GM21529 (cell line): ENCODE measurements at regions not wholly inside any gene's neighbourhood (a gene's known extent, or its start where the extent isn't known, plus 50 kb on each side); places are given as distances from the start of the nearest gene placed in this dataset.

Experiments
- ATAC-seq: cut with Tn5 transposase; IDR thresholded peaks from one replicate; pipeline ENCODE4 v1.9.1; 2021; ENCODE audit not compliant: unreplicated experiment

GRCh38 chr4:180058691-180059215, 2184.4 kb upstream of the TENM3 start:
- ATAC-seq = no peak

DNA sequence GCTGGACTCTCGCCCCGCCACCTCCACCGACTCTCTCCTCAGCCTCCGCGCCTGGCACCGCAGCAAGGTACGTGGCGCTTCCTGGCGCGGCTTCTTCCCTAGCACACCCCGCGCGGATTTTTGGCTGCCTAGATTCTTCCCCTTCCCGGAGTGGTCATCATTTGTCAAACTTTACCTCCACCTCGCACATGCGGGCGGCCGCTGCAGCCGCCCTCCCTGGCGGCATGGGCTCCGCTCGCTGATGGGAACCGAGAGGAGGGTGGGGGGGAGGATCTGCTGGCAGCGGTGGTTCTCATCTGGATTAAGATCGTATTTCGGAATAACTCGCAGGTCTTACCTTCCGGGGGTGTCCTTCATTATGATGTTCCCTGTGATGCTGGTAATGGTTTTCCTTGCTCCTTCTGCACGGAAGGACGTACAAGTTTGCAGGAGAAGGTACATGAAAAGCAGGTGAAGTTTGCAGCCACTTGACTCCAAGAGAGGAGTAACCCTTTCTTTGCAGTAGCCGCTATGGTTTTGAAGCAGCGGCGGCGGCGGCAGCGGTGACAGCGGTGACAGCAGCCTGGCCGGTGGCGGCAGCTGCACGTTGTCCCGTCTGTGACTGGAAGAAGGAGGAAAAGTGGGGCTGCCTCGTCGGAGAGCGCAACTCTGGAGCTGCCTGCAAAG, 2183.9 kb upstream of the TENM3 start:
- no peak for ATAC-seq

DNA sequence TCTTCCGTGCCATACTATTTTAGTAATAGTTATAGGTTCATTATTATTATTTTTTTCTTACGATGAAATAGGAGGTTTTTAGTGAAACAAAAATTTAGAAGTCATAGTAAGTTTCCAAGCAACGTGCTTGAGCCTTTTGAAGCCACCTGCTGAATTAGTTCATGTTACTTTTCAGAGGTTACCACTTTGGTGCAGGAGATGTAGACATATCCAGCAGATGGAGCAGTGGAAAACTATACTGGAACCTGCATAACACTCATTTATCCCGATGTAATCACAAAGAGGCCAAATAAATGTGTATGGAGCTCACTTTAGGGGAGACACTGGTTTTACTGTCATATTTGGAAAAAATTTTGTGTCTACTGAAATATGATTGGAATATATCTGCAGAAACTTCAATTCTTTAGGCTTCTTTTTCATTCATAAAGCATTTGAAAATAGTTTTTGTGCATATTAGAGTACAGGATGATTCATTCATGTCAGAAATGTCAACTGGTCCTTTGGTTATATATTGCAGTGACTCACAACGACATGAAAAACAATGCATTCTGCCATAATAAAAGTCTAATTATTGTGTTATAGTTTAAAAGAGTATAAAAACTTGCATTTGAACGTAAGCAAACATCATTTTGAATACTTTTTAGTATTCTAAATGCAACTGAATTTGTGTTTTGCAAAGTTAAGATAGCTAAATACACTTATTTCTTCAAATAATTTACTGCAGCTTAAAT, 2182.9 kb upstream of the TENM3 start:
- no peak for ATAC-seq

DNA sequence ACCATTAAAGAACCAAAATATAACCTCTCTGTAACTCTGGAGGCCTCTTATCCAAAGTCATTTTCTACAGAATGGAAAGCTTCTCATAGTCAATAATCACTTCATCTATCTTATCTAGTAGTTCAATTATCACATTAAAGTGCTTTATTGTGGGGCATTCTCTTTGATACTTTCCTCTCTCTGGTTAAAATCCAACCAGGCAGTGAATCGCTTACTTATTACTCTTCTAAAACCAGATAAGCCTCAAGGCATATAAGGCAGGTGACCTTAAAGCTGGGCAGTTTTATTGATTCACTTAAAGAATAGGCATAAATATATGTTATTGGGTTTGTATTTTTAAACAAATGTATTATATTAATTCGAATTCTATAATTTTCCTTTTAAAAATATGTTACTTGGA, 2162.1 kb upstream of the TENM3 start:
- no peak for ATAC-seq

DNA sequence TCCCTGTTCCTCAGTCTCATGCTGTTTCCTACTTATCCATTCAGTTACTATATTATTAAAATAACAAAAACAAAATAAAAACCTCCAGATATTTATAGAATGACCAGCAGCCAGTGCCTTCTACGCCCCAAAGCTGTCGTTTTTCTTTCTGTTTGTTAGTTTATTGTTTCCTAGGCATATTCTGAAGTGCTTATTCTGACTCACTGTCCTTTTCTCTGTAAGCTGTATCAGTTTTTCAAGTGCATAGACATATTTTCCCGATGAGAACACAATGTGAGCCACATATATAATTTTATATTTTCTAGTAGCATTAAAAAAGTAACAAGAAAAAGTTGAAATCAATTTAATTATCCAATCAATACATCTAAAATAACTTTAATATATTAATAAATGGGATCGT, 2158.6 kb upstream of the TENM3 start:
- ATAC-seq = no peak

DNA sequence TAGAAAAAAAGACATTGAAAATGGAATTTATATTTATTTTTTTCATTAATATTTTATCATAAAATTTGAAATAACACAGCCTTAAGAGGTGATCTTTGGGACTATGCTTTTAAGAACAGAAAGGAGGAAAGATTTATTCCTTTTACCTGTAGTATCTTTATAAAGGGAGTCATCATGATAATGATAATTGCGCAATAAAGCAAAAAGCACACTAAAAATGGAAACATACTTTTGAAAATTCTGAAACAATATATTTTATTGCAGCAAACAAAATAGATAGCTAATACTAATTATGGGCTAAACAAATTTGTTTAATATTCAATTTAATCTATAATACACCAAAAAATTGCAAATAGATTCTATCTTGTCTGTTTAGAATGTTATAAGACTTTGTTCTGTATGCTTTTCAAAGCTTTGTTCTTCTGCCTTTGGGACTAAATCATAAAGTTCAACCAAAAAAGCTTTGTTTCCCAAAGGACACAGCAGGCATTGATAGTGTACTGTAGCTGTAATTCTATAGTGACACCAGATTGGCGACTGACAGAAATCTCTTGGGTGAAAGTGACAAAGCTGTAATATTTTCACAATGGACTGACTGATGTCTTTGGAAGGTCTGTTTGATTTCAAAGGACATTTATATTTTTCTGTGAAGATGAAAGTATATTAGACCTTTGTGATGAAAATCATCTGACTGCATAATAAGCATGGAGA, 2156.6 kb upstream of the TENM3 start:
- ATAC-seq = no peak

GRCh38 chr4:180098586-180098985, 2144.6 kb upstream of the TENM3 start:
- ATAC-seq = no peak

- no peak for ATAC-seq
These were observed 2143.2 kb upstream of the TENM3 start for GRCh38 chr4:180099957-180100356.

DNA sequence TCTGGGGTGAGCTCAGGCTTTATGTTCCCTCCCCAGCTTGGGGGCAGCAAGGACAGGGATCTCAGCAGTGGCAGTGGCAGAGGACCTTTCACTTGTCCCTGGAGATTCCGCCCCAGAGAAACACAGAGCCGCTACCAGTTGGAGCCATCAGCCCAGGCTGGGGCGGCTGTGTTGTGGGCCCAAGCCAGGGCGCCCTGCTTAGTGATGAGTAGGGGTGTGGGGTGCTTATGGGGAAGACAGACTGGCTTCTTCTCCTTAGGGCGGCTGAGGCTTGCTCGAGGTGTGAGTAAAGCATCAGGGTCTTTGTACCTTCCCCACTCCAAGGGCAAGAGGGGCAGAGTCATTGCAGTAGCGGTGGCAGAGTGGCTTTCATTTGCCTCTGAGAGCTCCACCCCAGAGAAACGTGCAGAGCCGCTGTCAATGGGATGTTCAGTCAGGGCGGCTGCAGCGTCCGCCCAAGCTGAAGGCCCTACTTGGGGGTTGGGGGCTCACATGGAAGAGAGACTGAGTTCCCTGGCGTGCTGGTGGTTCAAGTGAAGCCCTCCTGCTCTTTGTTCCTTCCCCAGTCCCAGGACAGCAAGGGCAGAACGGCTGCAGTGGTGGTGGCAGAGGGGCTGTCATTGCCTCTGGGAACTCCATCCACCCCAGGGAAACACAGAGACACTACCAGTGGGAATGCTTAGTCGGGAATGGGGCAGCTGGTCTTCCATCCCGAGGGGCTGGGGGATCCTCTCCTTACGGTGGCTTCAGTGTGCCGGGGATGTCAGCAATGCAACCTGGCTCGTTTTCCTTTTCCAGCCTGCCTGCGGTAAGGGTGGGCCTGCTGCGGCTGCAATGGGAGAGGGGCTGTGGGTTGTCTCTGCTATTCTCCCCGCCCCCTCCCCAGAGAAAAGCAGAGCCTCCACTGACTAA, 2142.5 kb upstream of the TENM3 start:
- no peak for ATAC-seq

- no peak for ATAC-seq
These were observed 2141.7 kb upstream of the TENM3 start for GRCh38 chr4:180101348-180102083.

DNA sequence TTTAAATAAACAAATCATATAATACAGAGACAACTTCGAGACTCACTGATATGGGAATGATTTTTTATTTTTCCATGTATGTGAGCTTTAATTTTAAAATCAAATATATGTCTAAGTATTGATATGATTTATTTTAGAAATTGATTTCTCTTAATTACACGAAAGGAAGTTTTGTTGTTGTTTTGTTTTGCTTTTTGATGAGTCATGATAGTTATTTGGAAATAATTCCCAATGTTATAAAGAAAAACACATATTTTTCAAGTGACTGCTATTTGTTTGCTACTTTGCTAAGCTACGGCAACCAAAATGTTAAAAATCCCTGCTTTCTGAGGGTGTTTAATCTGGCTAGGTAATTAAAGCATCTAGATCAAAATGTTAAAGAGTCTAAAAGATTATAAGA, 2139.4 kb upstream of the TENM3 start:
- ATAC-seq = no peak

DNA sequence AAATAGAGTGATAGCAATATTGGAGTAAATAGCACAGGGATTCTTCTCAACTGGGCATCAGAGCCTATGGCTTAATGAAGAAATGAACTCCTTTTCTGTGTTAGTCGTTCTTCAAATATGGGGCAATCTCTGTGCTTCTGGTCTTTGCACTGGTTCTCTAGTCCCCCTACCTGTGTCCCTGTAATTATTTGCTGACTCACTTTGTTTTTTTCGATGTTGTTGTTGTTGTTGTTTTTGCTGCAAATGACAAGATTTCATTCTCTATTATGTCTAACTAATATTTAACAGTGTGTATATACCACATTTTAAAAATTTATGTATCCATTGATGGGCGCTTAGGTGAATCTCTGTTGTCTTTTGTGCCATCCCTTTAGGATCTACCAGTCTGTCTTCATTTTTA, 2137.8 kb upstream of the TENM3 start:
- ATAC-seq = no peak

GRCh38 chr4:180106122-180106521, 2137.1 kb upstream of the TENM3 start:
- ATAC-seq = no peak

DNA sequence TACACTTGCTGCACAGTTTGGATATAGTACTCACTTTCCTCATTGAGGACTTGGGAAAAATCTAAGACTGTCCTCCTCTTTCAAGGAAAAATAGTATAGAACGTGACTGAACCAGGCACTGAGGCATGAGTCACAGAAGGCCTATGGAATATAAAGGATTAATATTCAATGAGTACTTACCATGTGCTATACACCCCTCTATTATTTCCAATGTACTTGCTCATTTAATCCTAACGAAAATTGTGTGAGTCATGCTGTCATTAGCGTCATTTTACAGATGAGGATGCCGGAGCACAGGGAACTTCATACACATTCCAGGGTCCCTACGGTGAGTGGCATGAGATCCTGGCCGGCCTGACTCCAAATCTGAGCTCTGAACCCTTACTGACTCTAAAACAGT, 2136.2 kb upstream of the TENM3 start:
- ATAC-seq = no peak

GRCh38 chr4:180116840-180117239, 2126.4 kb upstream of the TENM3 start:
- ATAC-seq = no peak

- ATAC-seq = no peak
These were observed 2123.1 kb upstream of the TENM3 start for GRCh38 chr4:180120068-180120467.

DNA sequence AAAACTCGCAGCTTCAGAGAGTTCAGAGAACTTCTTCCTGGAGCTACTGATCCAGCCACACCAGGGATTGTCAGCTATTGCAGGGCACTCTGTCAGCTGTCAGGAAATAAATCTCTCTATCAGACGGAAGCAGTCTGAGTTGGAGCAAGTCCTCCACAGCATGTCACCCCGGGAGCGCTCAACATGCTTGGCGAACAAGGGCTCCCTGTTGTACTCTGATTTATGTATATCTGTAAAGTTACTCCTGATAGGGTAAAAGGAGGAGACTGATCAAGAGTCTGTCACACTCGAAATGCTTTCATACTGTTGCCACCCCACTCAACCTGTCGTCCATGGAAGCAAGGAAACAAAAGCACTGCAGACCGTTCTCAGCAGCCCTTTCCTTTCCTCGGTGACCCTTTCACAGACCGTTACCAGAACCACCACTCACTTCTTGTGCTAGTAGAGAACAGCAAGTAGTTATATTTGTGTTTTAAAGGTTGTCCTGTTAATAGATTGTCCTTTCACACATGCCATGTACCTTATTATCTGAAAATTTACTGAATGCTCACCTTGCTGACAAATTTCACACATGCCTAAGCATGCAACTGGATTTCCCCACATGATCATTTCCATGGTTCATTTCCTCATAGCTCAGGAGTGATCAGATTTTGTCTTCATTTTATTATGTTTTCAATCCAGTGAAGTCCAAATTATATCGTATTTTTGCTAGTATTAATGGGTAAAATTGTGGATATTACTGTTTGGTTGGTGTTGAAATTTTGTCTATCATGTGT, 2108.9 kb upstream of the TENM3 start:
- ATAC-seq = no peak

DNA sequence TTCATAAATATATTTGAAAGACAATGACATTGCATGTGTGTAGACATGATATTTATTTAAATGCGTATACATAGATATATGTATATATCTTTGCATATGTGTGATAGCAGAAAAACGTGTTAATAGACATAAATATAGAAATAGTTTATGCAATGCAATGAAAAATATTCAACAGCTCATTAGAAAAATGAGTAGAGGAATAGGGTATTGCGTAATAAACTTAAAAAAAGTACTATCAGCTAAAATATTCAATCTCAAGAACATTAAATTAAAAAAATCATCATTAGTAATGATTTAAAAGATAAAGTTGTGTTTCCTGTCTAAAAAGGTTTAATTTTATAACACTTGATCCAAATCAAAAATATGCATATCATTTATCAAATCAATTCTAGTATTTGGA, 2101.5 kb upstream of the TENM3 start:
- no peak for ATAC-seq

DNA sequence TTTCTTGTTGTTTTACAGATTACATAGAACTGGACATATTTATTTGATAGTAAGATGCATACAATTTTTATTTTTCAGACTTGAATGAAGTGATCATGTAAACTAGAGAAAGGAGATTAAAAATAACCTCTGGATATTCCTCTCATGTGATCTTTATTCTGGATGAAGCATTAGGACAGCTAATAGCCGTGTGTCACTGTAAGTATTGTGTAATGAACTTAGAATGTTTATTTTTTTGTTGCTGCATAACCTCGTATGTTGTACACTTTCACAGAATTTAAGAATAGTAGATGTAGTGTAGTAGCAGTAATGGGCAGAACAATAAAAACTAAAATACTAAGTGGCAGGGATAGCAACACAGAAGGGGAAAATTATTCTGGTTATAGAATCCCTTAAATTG, 2094.5 kb upstream of the TENM3 start:
- ATAC-seq = no peak
